Panc1 (cell line): ENCODE measurements at regions not wholly inside any gene's neighbourhood (a gene's known extent, or its start where the extent isn't known, plus 50 kb on each side); places are given as distances from the start of the nearest gene placed in this dataset.

ENCODE experiments used
- ATAC-seq: fragments of 200-7000 bp; cut with Tn5 transposase; 2 replicates; pipeline ENCODE4 v1.9.1; 2020; ENCODE audit warnings: mild to moderate bottlenecking, moderate library complexity
- BruUV-seq: library from RNA; stranded (reverse); fragments of 400-500 nt; replicated peaks from 2 replicates; lab custom pipeline; 2021; lab: Mats Ljungman, UMichigan
- CTCF ChIA-PET: fragments of 300-600 bp; sonication (Branson Sonifier 250); formaldehyde crosslinking; loops from one replicate; lab custom pipeline; 2022; ENCODE audit warnings: antibody characterized with exemption; lab: Charles Lee
- POLR2A ChIA-PET: fragments of 300-600 bp; sonication (Branson Sonifier 250); formaldehyde crosslinking; loops from one replicate; lab custom pipeline; 2022; ENCODE audit warnings: antibody characterized with exemption; lab: Charles Lee
- DNase-seq: peaks from one replicate; pipeline ENCODE4 v3.0.0-alpha.2; 2010; ENCODE audit warnings: low read depth, low spot score
- H3K27ac ChIP-seq: 2 replicates; pipeline ENCODE4 v1.5.1; 2011; ENCODE audit warnings: mild to moderate bottlenecking, low read length, inconsistent platforms
- H3K27me3 ChIP-seq: fragments of 200-500 bp; sonication (Bioruptor generic); 2 replicates; pipeline ENCODE4 v1.6.0; 2014; ENCODE audit warnings: low read length, inconsistent platforms; ENCODE audit not compliant: control insufficient read depth, insufficient read depth
- H3K36me3 ChIP-seq: fragments of 200-500 bp; sonication (Bioruptor generic); 2 replicates; pipeline ENCODE4 v1.5.1; 2014; ENCODE audit warnings: inconsistent platforms, mild to moderate bottlenecking, low read length, moderate library complexity; ENCODE audit not compliant: control insufficient read depth, insufficient read depth
- H3K4me1 ChIP-seq: 2 replicates; pipeline ENCODE4 v1.5.1; 2011; ENCODE audit warnings: inconsistent platforms, mild to moderate bottlenecking, low read length, moderate library complexity; ENCODE audit not compliant: control insufficient read depth, insufficient read depth
- H3K4me3 ChIP-seq, 2 experiments: 2 replicates each; pipeline ENCODE4 v1.5.1; 2011 to 2012; ENCODE audit warnings: low read depth in 2 of 2, low read length in 2 of 2, mild to moderate bottlenecking in 2 of 2, inconsistent platforms in 1 of 2, moderate library complexity in 1 of 2
- H3K9me3 ChIP-seq: fragments of 200-500 bp; sonication (Bioruptor generic); 2 replicates; pipeline ENCODE4 v1.5.1; 2014; ENCODE audit warnings: low read depth, mild to moderate bottlenecking, inconsistent platforms, low read length, moderate library complexity; ENCODE audit not compliant: control insufficient read depth, insufficient read depth
- CTCF ChIP-seq: fragments of 450-650 bp; IDR thresholded peaks from 2 replicates; pipeline ENCODE4 v1.5.1; 2017; ENCODE audit warnings: mild to moderate bottlenecking
- POLR2AphosphoS5 ChIP-seq: IDR thresholded peaks from 2 replicates; pipeline ENCODE4 v1.6.1; 2012; ENCODE audit warnings: mild to moderate bottlenecking, low read depth, low read length, moderate library complexity
- SIN3A ChIP-seq: IDR thresholded peaks from 2 replicates; pipeline ENCODE4 v1.6.1; 2012; ENCODE audit warnings: low read depth, mild to moderate bottlenecking, low read length, moderate library complexity, borderline replicate concordance; ENCODE audit not compliant: insufficient read depth
- TCF7L2 ChIP-seq: IDR thresholded peaks from 2 replicates; pipeline ENCODE4 v1.6.1; 2011; ENCODE audit warnings: mild to moderate bottlenecking, low read depth, low read length, inconsistent platforms
- in situ Hi-C: cut with HindIII; loops from 2 replicates; pipeline ENCODE4 v1.10.0; 2016; ENCODE audit warnings: low sequenced_read_pairs, low pct_unique_long_range_greater_than_20kb
- intact Hi-C: fragments of 100-400 bp; cut with micrococcal nuclease; formaldehyde crosslinking; loops from one replicate; pipeline ENCODE4 v1.10.0; 2022; ENCODE audit not compliant: unreplicated experiment
- TF ChIP-seq, protein P1 (sequence below), 2 experiments: IDR thresholded peaks; 2 replicates each; pipeline ENCODE4 v1.6.1; 2011 to 2012; ENCODE audit warnings: low read depth in 2 of 2, control low read depth in 1 of 2, low read length in 1 of 2, mild to moderate bottlenecking in 1 of 2, moderate library complexity in 1 of 2; ENCODE audit not compliant: insufficient read depth in 1 of 2

- Histone ChIP-seq H3K4me1 (no peaks in the 10 kb centered on the region), H3K27ac (no peak overlapping the region), H3K4me3 (no peak overlapping the region), H3K36me3 (no peaks in the 10 kb centered on the region), H3K27me3 (no peaks in the 10 kb centered on the region), H3K9me3 (no peaks in the 10 kb centered on the region)
- BruUV-seq, result no TSS peak
- ATAC-seq, result no peak
- intact Hi-C loops (no loop called here), in situ Hi-C loops (no loop called here)
- DNase-seq, result no peak
- ChIA-PET POLR2A (no interaction called here), CTCF (no interaction called here)
- no peak for TF ChIP-seq CTCF
- no peak for TF ChIP-seq POLR2AphosphoS5
- no peak for TF ChIP-seq TCF7L2
- TF ChIP-seq SIN3A, result no peak
- TF ChIP-seq, protein P1, sequence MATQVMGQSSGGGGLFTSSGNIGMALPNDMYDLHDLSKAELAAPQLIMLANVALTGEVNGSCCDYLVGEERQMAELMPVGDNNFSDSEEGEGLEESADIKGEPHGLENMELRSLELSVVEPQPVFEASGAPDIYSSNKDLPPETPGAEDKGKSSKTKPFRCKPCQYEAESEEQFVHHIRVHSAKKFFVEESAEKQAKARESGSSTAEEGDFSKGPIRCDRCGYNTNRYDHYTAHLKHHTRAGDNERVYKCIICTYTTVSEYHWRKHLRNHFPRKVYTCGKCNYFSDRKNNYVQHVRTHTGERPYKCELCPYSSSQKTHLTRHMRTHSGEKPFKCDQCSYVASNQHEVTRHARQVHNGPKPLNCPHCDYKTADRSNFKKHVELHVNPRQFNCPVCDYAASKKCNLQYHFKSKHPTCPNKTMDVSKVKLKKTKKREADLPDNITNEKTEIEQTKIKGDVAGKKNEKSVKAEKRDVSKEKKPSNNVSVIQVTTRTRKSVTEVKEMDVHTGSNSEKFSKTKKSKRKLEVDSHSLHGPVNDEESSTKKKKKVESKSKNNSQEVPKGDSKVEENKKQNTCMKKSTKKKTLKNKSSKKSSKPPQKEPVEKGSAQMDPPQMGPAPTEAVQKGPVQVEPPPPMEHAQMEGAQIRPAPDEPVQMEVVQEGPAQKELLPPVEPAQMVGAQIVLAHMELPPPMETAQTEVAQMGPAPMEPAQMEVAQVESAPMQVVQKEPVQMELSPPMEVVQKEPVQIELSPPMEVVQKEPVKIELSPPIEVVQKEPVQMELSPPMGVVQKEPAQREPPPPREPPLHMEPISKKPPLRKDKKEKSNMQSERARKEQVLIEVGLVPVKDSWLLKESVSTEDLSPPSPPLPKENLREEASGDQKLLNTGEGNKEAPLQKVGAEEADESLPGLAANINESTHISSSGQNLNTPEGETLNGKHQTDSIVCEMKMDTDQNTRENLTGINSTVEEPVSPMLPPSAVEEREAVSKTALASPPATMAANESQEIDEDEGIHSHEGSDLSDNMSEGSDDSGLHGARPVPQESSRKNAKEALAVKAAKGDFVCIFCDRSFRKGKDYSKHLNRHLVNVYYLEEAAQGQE (IDR thresholded peaks at IDR 0.05; ENCODE audit: insufficient read depth in 1 of 2, low read depth in 2 of 2, low read length in 1 of 2), result no peak
These were observed 1198.8 kb upstream of the SPRY2 start for GRCh38 chr13:81539643-81540150.

- CTCF ChIA-PET, result no interaction called here
- Histone ChIP-seq H3K36me3 (no peaks in the 10 kb centered on the region), H3K4me1 (no peaks in the 10 kb centered on the region), H3K27ac (no peak overlapping the region), H3K27me3 (no peaks in the 10 kb centered on the region), H3K9me3 (no peaks in the 10 kb centered on the region), H3K4me3 (no peak overlapping the region)
- no TSS peak for BruUV-seq
- POLR2A ChIA-PET, result no interaction called here
- DNase-seq (no peak), ATAC-seq (no peak)
- in situ Hi-C loops (no loop called here), intact Hi-C loops (no loop called here)
- TF ChIP-seq SIN3A, result no peak
- TF ChIP-seq CTCF, result no peak
- TF ChIP-seq TCF7L2, result no peak
- no peak for TF ChIP-seq POLR2AphosphoS5
- TF ChIP-seq, protein P1 (IDR thresholded peaks at IDR 0.05; ENCODE audit: insufficient read depth in 1 of 2, low read depth in 2 of 2, low read length in 1 of 2), result no peak
These were observed 1158.0 kb upstream of the SPRY2 start for GRCh38 chr13:81498969-81499368.
